ENCODE measurements at regions not wholly inside any gene's neighbourhood (a gene's known extent, or its start where the extent isn't known, plus 50 kb on each side); places are given as distances from the start of the nearest gene placed in this dataset.
"Not testable (repeated sequence)": the region's sequence is repeated elsewhere in the genome, so short reads cannot be mapped to it uniquely, and the experiment has no call there.

DNA sequence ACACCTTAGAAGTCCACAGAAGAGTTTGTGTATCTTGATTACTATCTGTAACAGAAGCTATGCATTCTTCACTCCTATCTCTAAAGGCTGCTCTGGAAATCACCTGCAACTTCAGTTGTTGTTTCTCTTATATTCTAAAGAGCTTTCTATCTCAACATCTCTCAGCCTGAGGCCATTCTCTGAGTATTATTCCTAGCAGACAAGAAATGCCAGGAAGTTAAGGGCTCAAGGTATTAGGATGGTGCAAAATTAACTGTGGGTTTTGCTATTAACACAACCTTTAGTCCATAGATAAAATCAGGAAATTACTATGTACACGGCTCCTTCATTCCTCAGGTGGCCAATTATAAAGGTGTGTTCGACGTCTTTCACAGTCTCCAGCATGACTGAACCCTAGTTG lies 257.2 kb upstream of the ZNF337 start:
- H3K4me1 Mint-ChIP-seq (ENCODE audit: low read depth); H3K36me3 Mint-ChIP-seq (ENCODE audit: insufficient read depth); H3K4me3 Mint-ChIP-seq; H3K27me3 Mint-ChIP-seq (ENCODE audit: low read depth); H3K9me3 Mint-ChIP-seq; DNase-seq; ATAC-seq: not testable (repeated sequence)

DNA sequence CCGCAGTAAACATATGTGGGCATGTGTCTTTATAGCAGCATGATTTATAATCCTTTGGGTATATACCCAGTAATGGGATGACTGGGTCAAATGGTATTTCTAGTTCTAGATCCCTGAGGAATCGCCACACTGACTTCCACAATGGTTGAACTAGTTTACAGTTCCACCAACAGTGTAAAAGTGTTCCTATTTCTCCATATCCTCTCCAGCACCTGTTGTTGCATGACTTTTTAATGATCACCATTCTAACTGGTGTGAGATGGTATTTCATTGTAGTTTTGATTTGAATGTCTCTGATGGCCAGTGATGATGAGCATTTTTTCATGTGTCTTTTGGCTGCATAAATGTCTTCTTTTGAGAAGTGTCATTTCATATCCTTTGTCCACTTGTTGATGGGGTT lies 238.6 kb upstream of the ZNF337 start:
- not testable (repeated sequence) for DNase-seq; H3K9me3 Mint-ChIP-seq; H3K4me3 Mint-ChIP-seq; H3K36me3 Mint-ChIP-seq (ENCODE audit: insufficient read depth); H3K27me3 Mint-ChIP-seq (ENCODE audit: low read depth); H3K4me1 Mint-ChIP-seq (ENCODE audit: low read depth); ATAC-seq

DNA sequence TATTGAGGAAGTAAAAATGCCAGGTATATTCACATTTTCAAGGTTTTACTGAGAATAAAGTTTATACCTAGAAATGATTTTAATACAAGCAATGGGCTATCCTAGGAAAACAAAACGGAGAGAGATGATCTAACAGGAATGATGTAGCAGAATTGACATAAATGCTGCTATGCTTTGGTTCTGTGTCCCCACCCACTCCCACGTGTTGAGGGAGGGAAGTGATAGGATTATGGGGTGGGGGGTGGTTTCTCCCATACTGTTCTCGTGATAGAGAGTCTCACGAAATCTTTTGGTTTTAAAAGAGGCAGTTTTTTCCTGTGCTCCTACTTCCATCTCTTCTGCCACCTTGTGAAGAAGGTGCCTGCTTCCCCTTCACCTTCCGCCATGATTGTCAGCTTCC lies 236.2 kb upstream of the ZNF337 start:
- DNase-seq; H3K36me3 Mint-ChIP-seq (ENCODE audit: insufficient read depth); ATAC-seq; H3K9me3 Mint-ChIP-seq; H3K4me3 Mint-ChIP-seq; H3K4me1 Mint-ChIP-seq (ENCODE audit: low read depth); H3K27me3 Mint-ChIP-seq (ENCODE audit: low read depth): not testable (repeated sequence)

DNA sequence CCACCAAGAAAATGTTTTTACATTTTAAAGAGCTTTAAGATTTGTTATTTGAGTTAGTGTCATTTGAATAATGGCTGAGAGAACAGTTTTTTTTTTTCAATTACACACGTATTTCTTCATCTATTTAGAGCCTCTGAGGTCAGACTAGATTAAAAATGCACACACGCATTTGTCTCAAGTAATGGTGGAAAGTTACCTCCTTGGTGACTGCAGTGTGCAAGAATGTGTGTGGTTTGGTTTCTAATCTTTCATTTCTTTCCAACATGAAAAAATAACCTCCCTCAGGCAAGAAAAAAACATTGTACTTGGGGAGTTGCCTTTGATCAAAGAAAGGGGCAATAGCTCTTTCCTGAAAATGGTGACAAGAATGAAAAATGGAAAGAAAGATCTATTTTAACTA lies 235.5 kb upstream of the ZNF337 start:
- H3K4me1 Mint-ChIP-seq (ENCODE audit: low read depth); H3K27me3 Mint-ChIP-seq (ENCODE audit: low read depth); ATAC-seq; H3K4me3 Mint-ChIP-seq; DNase-seq; H3K9me3 Mint-ChIP-seq; H3K36me3 Mint-ChIP-seq (ENCODE audit: insufficient read depth): not testable (repeated sequence)

DNA sequence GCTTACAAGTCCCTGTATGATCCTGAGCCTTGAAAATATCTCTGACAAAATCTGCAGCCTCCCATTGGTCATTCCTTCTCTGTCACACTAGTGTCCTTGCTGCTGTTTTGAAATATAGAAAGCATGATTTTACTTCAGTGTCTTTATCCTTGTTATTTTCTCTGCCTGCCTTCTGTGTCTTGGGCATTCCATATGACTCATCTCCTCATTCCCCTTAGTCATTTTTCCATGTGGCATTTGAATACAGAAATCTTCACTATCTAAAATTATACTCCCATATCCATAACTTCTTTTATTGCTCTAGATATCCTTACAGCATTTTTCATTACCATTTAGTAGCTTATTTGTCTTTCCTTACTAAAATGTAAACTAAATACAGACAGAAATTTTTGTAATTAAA lies 205.7 kb upstream of the ZNF337 start:
- not testable (repeated sequence) for H3K9me3 Mint-ChIP-seq; DNase-seq; ATAC-seq; H3K4me3 Mint-ChIP-seq; H3K27me3 Mint-ChIP-seq (ENCODE audit: low read depth); H3K4me1 Mint-ChIP-seq (ENCODE audit: low read depth); H3K36me3 Mint-ChIP-seq (ENCODE audit: insufficient read depth)

DNA sequence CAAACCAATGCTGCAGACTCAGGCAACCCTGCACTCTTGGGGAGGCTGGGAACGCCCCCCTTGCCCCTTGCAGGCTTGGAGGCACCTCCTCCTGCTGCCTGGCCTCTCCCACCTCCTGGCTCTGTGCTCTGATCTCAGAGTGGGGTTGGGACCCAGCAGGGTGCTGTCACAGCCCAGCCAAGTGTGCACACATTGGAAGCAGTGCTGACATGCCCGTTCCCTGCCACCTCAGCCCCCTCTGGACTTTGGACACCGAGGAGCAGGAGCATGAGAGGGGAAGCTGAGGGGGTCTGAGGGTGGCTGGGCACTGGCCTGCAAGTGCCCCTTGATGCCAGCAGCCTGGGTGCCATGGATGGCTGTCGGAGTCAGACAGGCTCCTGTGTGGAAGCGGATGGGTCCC lies 202.0 kb upstream of the ZNF337 start:
- not testable (repeated sequence) for H3K36me3 Mint-ChIP-seq (ENCODE audit: insufficient read depth); H3K9me3 Mint-ChIP-seq; H3K4me1 Mint-ChIP-seq (ENCODE audit: low read depth); H3K27me3 Mint-ChIP-seq (ENCODE audit: low read depth); ATAC-seq; DNase-seq; H3K4me3 Mint-ChIP-seq

DNA sequence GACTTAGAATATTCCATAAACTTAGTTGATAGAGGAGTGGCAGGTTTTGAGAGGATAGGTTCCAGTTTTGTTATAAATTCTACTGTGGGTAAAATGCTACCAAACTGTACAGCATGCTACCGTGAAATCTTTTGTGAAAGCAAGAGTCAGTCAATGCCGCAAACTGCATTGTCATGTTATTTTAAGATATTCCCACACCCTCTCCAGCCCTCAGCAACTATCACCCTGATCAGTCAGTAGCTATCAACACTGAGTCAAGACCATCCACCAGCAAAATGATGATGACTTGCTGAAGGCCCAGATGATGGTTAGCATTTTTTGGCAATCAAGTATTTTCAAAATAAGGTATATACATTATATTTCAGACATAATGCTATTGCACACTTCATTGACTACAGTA lies 182.4 kb upstream of the ZNF337 start:
- ATAC-seq, DNase-seq, H3K4me3 Mint-ChIP-seq: not testable (repeated sequence)

DNA sequence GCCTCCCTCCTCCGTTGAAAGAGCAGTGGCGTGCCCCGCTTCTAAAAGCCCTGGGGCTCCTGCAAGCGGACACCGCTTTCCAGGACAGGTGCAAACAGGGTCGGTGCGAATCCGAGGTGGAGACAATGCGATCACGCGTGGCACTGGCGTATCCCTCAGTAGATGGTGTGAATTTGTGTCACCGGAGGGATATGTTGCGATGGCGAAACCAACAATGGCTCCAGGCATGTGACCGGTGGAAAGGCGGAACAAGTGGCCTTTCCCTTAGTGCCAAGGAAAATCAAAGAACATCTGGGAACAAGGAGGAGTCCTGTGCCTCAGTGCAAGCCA lies 172.0 kb upstream of the ZNF337 start:
- H3K4me1 Mint-ChIP-seq (ENCODE audit: low read depth), result peaks cover 13% of the 10 kb centered on the region
- H3K4me3 Mint-ChIP-seq, result peak overlapping the region; percentile 45
- not testable (repeated sequence) for H3K9me3 Mint-ChIP-seq; DNase-seq; ATAC-seq; H3K36me3 Mint-ChIP-seq (ENCODE audit: insufficient read depth)
- peaks cover 39% of the 10 kb centered on the region for H3K27me3 Mint-ChIP-seq (ENCODE audit: low read depth)

More for the DNA sequence above, 182.4 kb upstream of the ZNF337 start:
- not testable (repeated sequence) for H3K9me3 Mint-ChIP-seq; H3K27me3 Mint-ChIP-seq (ENCODE audit: low read depth); H3K4me1 Mint-ChIP-seq (ENCODE audit: low read depth); H3K36me3 Mint-ChIP-seq (ENCODE audit: insufficient read depth)

DNA sequence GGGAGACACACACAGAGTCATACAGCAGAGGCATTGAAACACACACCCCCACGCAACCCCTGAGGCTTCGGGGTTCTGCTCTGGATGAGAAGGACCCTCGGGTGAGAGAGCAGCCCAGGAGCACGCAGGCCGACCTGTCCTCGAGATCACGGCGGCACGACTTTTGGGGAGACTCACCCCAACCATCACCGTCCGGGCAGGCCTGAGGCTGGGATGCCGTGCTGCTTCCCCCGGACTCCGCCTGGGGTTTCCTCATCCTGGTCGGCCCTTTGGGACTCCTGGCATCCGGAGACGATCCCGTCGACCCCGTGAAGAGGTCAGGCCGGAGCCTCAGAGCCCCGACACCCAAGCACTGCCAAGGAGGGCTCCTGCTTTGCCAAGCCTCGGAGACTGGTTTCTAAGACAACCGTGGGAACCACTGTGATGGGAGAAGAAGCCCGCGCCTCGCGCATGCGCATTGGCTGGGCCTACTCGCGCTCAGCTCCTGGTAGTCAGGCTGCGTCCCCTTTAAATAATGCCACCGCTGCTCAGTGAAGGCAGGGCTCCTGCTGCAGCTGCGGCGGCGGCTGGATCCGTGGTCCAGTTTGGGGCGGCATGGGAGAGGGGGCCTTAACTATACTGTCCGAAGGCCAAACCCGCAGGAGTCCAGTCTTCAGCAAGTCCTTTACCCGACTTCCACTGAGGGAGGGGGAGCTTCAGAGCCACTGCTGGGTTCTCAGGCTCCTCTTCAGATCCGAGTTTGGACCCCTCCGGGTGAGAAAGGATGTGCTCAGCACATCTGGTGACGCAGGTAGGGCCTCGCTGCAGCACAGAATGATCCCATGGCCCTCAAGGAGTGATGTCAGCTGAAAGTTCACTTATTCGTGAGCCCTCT lies 171.4 kb upstream of the ZNF337 start:
- peaks cover 42% of the 10 kb centered on the region for H3K27me3 Mint-ChIP-seq (ENCODE audit: low read depth)
- H3K4me3 Mint-ChIP-seq, result peak overlapping the region; percentile 45
- DNase-seq, result peak; percentile 50
- H3K9me3 Mint-ChIP-seq, result no peaks in the 10 kb centered on the region
- H3K36me3 Mint-ChIP-seq (ENCODE audit: insufficient read depth), result no peaks in the 10 kb centered on the region
- peaks cover 17% of the 10 kb centered on the region for H3K4me1 Mint-ChIP-seq (ENCODE audit: low read depth)
- ATAC-seq, result peak; percentile 75 to 83

DNA sequence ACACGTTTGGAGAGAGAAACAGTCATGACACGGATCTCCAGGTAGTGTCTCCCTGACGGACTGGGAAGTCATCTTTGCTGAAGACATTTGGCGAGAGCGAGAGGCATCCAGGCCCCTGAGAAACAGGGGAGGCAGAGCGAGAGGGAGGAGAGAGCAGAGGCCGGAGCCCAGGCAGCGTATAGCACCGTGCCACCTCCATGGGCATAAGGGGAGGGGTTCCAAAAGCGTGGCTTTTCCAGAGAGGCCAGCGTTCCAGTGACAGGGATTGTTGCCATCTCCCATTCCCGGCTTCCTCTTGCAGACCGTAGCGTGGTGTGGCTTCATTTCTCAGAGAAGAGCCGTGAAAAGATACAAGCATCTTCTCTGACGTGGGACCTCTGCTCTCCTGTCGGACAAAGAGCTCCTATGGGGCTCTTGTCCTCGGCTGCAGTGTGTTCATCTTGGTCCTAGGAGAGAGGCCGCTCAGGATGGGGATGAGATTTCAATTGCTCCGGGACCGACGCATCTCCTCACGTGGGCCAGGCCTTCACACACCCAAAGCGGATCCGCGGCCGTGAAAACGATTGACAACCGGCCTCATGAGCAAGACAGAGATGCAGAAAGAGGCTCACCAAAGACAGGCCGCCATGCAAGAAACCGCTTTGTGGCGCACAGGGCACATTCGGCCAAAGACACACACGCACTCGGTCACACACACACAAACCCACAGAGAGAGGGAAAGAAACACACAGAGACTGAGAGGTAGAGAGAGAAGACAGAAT lies 170.5 kb upstream of the ZNF337 start:
- DNase-seq; H3K36me3 Mint-ChIP-seq (ENCODE audit: insufficient read depth); H3K9me3 Mint-ChIP-seq; ATAC-seq: not testable (repeated sequence)
- Mint-ChIP-seq H3K4me1 (ENCODE audit: low read depth) (peaks cover 25% of the 10 kb centered on the region), H3K4me3 (peak overlapping the region; percentile 2), H3K27me3 (ENCODE audit: low read depth) (peaks cover 50% of the 10 kb centered on the region)

DNA sequence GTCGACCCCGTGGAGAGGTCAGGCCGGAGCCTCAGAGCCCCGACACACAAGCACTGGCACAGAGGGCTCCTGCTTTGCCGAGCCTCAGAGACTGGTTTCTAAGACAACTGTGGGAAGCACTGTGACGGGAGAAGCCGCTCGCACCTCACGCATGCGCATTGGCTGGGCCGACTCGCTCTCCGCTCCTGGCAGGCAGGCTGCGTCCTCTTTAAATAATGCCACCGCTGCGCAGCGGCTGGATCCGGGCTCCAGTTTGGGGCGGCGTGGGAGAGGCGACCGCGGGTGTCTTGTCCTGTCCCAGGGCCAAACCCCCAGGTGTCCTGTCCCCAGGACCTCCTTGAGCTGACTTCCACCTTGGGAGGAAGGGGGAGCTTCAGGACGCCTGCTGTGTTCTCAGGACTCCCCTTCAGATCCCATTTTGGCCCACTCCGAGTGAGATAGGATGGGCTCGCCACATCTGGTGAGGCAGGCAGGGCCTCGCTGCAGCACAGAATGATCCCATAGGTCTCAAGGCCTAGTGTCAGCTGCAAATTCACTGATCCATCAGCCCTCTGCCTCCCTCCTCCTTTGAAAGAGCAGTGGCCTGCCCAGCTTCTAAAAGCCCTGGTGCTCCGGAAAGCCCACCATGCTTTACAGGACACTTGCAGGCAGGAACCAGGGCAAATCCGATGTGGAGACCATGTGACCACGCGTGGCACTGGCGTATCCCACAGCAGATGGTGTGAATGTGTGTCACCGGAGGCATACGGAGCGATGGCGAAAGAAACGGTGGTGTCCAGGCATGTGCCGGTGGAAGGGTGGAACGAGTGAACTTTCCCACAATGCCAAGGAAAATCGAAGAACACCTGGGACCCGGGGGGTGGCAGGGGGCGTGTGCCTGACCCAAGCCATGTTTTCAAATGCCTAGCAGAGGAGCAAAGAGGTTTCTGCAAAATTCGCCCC lies 169.3 kb upstream of the ZNF337 start:
- peaks cover 37% of the 10 kb centered on the region for H3K4me1 Mint-ChIP-seq (ENCODE audit: low read depth)
- DNase-seq (peak; percentile 61), ATAC-seq (peak; percentile 54 to 69)
- peaks cover 61% of the 10 kb centered on the region for H3K27me3 Mint-ChIP-seq (ENCODE audit: low read depth)
- no peaks in the 10 kb centered on the region for H3K9me3 Mint-ChIP-seq
- H3K36me3 Mint-ChIP-seq (ENCODE audit: insufficient read depth), result no peaks in the 10 kb centered on the region
- H3K4me3 Mint-ChIP-seq, result peak overlapping the region; percentile 53

DNA sequence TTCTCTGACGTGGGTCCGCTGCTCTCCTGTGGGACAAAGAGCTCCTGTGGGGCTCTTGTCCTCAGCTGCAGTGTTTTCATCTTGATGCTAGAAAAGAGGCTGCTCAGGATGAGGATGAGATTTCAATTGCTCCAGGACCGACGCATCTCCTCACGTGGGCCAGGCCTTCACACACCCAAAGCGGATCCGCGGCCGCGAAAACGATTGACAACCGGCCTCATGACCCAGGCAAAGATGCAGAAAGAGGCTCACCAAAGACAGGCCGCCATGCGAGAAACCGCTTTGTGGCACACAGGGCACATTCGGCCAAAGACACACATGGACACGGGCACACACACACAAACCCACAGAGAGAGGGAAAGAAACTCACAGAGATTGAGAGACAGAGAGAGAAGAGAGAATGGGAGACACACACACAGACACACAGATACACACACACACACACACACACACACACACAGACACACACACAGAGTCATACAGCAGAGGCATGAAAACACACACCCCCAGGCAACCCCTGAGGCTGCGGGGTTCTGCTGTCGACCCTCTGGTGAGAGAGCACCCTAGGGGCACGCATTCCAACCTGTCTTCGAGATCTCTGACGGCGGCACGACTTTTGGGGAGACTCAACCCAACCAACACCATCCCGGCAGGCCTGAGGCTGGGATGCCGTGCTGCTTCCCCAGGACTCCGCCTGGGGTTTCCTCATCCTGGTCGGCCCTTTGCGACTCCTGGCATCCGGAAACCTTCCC lies 168.5 kb upstream of the ZNF337 start:
- peaks cover 69% of the 10 kb centered on the region for H3K27me3 Mint-ChIP-seq (ENCODE audit: low read depth)

DNA sequence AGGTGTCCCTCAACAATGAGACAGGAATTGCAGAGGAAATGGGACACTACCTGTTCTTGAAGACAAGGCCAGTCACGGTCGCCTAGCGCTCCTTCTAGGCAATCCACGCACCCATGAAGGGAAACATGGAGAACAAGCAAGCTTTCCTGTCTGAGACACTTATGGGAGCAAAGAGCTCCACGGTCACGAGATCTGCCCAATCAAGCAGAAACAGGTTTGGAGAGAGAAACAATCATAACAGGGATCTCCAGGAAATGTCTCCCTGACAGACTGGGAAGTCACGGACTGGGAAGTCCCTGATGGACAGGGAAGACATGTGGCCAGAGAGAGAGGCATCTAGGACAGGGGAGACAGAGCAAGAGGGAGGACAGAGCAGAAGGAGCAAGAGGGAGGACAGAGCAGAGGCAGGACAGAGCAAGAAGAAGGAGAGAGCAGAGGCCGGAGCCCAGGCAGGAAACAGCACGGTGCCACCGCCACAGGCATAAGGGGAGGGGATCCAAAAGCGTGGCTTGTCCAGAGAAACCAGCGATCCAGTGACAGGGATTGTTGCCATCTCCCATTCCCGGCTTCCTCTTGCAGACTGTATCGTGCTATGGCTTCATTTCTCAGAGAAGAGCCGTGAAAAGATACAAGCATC lies 167.8 kb upstream of the ZNF337 start:
- no peaks in the 10 kb centered on the region for H3K9me3 Mint-ChIP-seq
- ATAC-seq, result no peak
- H3K36me3 Mint-ChIP-seq (ENCODE audit: insufficient read depth), result no peaks in the 10 kb centered on the region
- H3K4me1 Mint-ChIP-seq (ENCODE audit: low read depth), result peaks cover 52% of the 10 kb centered on the region
- DNase-seq, result no peak
- H3K27me3 Mint-ChIP-seq (ENCODE audit: low read depth), result peaks cover 76% of the 10 kb centered on the region
- H3K4me3 Mint-ChIP-seq, result no peak overlapping the region

More for the DNA sequence above, 168.5 kb upstream of the ZNF337 start:
- ATAC-seq; H3K9me3 Mint-ChIP-seq; DNase-seq; H3K36me3 Mint-ChIP-seq (ENCODE audit: insufficient read depth): not testable (repeated sequence)
- Mint-ChIP-seq H3K4me1 (ENCODE audit: low read depth) (peaks cover 45% of the 10 kb centered on the region), H3K4me3 (peak overlapping the region; percentile 53)
